HG02885 (cell line): ENCODE measurements at regions not wholly inside any gene's neighbourhood (a gene's known extent, or its start where the extent isn't known, plus 50 kb on each side); places are given as distances from the start of the nearest gene placed in this dataset.

Experiments
- ATAC-seq: cut with Tn5 transposase; IDR thresholded peaks from one replicate; pipeline ENCODE4 v1.9.1; 2021; ENCODE audit warnings: mild to moderate bottlenecking; ENCODE audit not compliant: unreplicated experiment, poor library complexity

DNA sequence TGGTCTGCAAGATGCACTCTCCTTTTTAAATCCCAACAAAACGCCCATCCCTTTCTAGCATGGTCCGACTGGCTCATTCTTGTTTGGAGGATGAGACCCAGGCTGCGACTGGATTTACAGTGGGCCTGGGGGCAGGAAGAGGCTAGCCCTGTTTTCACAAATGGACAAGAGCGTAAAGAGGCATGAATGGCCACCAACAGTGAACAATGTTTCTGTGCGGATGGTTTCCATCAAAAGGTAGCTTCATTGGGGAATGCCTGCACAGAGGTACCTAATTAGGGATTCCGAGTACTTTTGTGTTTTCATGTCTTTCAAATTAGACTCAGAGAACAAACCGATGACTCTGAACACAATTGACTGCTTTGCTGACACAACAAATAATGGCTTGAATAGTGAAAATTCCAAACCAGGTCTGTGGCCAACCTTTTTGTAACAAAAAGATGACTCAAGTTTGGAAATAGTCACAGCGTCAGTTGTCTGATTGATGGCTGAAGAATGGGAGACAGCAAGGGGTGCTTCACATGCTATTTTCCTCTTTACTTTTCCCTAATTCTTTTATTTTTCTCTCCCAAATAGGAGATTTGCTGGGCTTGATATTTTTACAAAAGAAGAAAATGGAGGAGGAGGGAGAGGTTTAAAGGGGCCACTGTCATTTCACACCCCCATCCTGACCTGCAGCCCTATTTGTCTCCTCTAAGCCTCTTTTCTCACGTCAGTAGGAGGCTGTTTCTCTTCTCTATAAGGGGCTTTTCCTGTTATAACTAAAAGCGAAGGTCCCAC, 208.1 kb upstream of the S1PR3 start:
- no peak for ATAC-seq

- no peak for ATAC-seq
Measured at GRCh38 chr9:88783711-88784083, 207.6 kb upstream of the S1PR3 start.

- no peak for ATAC-seq
Measured at GRCh38 chr9:88784960-88785359, 206.3 kb upstream of the S1PR3 start.

- no peak for ATAC-seq
Measured at GRCh38 chr9:88786291-88787079, 204.8 kb upstream of the S1PR3 start.

GRCh38 chr9:88789785-88790184, 201.5 kb upstream of the S1PR3 start:
- no peak for ATAC-seq

GRCh38 chr9:88791105-88791805, 200.0 kb upstream of the S1PR3 start:
- no peak for ATAC-seq

DNA sequence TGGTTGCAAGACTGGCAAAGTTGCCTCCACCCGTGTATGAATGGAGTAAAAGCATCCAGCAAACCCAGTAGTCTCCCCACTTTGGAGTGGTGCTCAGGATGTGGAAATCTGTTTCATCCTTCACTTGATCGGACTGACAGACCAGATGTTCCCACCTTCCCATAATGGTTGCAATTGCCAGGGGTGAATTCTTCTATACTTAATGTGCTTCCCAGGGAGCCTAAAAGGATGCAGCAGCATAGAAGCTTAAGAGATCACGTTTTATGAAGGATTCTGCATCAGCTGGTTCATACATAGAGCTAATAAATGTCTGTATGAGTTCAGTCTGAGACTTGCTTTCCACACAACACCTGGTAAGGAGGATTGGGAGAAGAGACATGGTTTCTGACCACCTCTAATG, 198.8 kb upstream of the S1PR3 start:
- no peak for ATAC-seq

DNA sequence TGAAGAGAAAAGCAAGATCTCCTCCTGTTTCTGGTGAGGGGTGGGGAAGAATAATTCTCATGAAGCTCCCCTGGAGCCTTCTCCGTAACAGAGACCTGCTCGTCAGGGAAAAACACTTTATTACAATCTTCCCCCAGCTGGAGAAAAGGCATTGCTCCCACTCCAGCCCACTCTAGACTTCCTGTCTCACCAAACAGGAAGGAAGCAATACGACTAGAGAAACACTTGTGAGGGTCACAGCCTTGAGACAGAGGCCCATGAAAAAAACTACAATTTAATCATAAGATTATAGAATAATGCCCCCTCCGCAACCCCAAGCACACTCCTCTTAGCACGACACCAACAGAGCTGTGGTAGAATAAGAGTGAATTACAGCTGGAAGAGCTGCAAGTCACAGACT, 197.2 kb upstream of the S1PR3 start:
- ATAC-seq: no peak

DNA sequence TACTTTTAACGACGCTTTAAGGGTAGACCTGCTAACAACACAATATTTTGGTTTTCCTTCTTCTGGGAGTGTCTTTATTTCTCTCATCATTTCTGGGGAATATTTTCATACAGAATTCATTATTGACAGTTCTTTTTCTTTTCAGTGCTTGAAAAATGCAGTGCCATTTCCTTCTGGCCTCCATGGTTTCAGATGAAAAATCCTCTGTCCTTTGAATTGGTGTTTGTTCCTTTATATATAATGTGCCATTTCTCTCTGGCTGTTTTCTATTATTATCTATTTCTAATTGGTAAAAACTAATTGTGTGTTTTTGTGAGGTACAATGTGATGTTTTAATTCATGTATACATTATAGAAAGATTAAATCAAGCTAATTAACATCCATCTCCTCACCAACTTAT, 194.3 kb upstream of the S1PR3 start:
- no peak for ATAC-seq

GRCh38 chr9:88798476-88798875, 192.8 kb upstream of the S1PR3 start:
- ATAC-seq: no peak

DNA sequence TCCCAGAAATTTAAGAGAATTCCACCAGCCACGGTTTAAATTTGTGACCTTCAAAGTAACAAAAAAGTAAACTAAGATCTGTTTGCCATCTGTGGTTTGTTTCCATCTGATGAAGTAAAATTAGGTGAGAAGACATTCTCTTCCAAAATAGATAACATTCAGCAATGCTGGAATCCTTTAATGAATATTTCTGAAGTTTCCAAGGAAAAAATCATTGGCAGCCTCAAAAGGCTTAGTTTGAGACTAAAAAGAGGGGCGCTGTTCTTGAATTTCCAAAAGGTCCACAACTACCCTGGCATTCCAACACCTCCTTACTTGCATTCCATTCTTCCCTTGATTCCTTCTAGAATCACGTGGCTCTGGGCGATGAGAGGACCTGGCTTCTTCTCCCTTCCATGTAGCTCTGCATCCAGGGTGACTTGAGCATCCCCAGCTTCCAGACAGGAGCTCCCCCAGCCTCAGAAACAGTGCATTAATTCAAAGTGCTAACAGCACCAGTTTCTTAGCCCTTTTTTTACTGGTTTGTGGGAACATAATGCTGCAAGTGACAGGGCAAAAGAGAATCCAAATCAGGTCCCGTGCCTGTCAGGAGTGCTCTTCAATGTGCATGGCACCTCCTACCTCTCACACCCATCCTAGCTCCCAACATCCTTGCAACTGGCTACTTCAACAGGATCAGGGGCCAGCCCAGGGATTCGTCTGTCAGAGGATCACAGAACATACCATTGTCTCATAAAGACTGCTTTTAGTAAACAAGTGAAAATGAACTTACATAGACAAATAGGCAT, 191.5 kb upstream of the S1PR3 start:
- ATAC-seq: no peak

GRCh38 chr9:88800329-88800682, 191.0 kb upstream of the S1PR3 start:
- ATAC-seq: no peak

DNA sequence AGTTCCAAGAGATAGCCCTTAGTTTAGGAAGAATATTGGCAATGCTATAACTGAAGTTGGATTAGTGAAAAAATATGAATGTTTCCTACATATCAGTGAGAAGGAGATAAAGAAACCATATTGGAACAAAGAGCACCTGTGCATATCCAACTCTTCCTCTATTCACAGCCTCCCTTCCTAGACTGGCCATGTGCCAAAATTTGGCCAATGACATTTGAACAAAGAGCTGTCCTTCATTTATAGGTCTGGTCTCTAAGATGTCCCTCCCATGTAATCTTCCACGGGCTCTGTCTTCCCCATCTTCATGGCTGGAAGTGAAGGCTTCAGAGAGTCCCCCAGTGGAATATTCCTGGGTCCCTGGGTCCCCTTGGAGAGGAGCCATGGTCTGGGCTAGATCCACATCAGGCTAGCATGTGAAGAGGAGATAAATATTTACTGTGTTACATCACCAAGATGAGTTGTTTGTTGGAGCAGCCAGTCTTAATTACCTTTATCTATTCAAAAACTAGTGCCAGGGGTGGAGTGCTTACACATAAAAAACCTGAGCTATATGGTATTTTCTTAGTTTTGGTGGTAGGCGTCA, 190.0 kb upstream of the S1PR3 start:
- ATAC-seq: no peak

DNA sequence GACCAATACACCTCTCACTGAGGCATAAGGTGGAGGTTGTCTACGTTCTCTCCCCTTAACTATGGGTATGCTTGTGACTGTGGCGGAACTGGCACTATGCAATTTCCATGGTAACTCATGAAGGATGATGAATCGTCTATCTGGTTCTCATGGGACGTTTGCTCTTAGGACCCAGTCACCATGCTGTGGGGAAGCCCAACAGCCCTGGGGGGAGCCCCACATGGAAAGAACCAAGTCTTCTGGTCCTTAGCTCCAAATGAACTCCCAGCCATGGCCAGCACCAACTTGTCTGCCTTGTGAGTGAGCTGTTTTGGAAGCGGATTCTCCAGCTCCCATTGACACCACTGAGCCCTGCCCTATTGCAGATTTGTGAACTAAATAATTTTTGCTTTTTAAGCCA, 188.7 kb upstream of the S1PR3 start:
- ATAC-seq: no peak

- ATAC-seq: no peak
Measured at GRCh38 chr9:88803546-88804253, 187.6 kb upstream of the S1PR3 start.

GRCh38 chr9:88804254-88804596, 187.0 kb upstream of the S1PR3 start:
- no peak for ATAC-seq

DNA sequence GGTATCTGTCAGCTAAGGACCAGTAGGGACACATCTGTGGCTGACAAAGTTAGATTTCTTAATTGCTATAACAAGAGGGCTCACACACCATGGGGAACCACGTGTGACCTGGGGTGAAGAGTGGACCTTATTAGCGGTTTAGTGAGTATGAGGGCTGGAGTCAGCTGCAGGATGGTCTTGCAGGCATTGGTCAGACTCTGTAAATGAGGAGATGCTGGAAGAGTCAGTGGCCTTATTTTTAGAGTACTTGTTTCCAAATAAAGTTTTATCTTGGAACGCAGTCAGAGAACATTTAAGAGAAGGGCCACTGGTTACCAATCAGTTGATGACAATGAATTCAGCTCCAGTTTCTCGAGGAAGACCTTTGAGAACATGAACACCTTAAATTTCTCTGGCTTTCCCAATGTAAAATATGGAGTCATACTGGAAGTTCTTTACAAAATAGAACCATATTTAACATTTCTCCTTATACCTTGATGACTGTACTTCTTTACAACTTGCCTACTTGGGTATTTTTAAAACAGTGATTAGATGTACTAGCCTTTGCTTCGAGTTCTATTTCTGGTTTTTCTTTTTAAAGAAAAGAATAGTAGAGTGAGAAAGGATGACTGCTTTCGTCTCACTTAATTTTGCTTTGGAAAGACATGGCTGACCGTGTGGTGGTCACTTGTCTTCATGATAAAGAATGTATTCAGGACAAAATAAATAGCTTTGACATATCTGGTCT, 185.9 kb upstream of the S1PR3 start:
- ATAC-seq: no peak

GRCh38 chr9:88807426-88807825, 183.8 kb upstream of the S1PR3 start:
- no peak for ATAC-seq

DNA sequence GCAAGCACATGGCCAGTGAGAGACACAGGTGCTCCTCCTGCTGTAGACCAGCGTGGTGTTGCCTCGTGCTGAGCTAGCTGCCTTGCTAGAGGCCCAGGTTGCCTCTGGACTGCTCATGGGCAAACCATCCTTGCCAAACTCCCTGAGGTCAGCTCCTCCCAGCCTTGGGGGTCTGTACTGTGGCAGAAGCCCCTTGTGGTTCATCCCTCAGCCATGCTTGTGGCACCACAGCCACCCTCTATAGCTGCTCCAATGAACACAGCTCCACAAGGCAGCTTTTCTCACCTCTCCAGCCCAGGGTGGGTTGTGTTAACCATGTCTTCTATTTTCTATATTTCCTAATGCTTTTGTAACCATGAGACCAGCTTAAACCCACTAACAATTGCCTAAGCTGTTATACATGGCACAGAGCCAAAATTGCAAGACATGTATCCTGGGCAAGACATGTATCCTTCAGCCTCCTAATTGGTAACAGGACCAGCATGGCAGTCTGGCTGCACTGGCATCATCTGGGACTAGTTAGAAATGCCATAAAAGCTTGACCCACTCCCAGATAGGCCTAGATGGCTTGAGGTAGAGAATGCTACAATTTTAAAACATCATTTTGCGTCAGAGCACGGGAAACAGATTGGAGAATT, 183.1 kb upstream of the S1PR3 start:
- no peak for ATAC-seq
